Stomach (tissue), 4 donors: ENCODE measurements at regions not wholly inside any gene's neighbourhood (a gene's known extent, or its start where the extent isn't known, plus 50 kb on each side); places are given as distances from the start of the nearest gene placed in this dataset.

Experiments
- CTCF ChIP-seq, 7 experiments: fragments of 450-650 bp in 4 of 7; fragments of 200-600 bp in 3 of 7; sonication (generic) in 3 of 7; IDR thresholded peaks; one replicate each; pipeline ENCODE4 v1.5.1; 2016 to 2019; ENCODE audit warnings: antibody characterized with exemption in 7 of 7, control low read depth in 2 of 7, mild to moderate bottlenecking in 1 of 7
- POLR2A ChIP-seq, 4 donors: fragments of 450-650 bp; IDR thresholded peaks; one replicate each; pipeline ENCODE4 v1.6.1; 2016; ENCODE audit warnings: antibody characterized with exemption in 4 of 4, control low read depth in 2 of 4, mild to moderate bottlenecking in 1 of 4, moderate library complexity in 1 of 4

GRCh38 chr1:106957795-106958194, 98.7 kb upstream of the PRMT6 start:
- TF ChIP-seq CTCF (IDR thresholded peaks at IDR 0.05) (no peak), POLR2A (IDR thresholded peaks at IDR 0.05) (no peak)
